ENCODE measurements at regions not wholly inside any gene's neighbourhood (a gene's known extent, or its start where the extent isn't known, plus 50 kb on each side); places are given as distances from the start of the nearest gene placed in this dataset.

DNA sequence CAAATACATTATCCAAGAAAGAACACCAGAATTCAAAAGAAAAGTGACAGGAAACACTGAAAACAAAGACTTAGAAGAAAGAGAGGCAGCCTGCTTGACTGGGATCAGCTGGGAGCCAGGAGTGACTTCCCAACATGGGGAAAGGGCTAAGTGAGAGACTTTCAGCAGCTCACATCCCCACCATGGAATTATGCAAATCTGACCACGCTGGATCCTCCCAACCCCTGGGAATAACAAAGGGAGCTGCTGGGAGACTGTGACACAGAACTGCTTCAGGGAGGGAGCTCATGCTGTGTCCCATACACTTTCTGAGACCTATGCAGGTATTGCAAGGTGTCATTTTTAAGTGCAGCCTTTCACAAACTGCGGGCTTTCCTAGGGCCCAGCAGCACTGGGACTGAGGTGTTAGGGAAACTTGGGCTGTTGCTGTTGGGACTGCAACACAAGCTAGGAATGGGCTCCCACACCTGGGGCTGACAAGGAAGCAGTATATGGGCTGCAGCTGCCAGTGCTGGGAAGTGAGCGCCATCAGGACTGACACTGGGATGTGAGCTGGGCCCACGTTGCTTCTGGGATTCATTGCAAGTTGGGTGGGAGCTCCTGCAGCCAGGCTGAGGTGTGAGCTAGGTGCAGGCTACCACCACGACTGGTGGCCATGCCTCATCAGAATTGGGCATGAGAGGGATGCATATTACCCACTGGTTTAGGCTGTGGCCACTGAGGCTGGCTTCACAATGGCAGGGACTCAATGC lies 139.1 kb downstream of the KDR start:
- TF ChIP-seq, protein P1, sequence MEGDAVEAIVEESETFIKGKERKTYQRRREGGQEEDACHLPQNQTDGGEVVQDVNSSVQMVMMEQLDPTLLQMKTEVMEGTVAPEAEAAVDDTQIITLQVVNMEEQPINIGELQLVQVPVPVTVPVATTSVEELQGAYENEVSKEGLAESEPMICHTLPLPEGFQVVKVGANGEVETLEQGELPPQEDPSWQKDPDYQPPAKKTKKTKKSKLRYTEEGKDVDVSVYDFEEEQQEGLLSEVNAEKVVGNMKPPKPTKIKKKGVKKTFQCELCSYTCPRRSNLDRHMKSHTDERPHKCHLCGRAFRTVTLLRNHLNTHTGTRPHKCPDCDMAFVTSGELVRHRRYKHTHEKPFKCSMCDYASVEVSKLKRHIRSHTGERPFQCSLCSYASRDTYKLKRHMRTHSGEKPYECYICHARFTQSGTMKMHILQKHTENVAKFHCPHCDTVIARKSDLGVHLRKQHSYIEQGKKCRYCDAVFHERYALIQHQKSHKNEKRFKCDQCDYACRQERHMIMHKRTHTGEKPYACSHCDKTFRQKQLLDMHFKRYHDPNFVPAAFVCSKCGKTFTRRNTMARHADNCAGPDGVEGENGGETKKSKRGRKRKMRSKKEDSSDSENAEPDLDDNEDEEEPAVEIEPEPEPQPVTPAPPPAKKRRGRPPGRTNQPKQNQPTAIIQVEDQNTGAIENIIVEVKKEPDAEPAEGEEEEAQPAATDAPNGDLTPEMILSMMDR (tag by site-specific recombination; IDR thresholded peaks at IDR 0.05): no peak
- TF ChIP-seq ZNF174 (tag by site-specific recombination; IDR thresholded peaks at IDR 0.05) (no peak), ZNF776 (tag by site-specific recombination; IDR thresholded peaks at IDR 0.05; ENCODE audit: borderline replicate concordance) (no peak), IKZF3 (tag by site-specific recombination; IDR thresholded peaks at IDR 0.05) (no peak), ZNF837 (tag by site-specific recombination; IDR thresholded peaks at IDR 0.05) (no peak)

Measured in HEK293 (cell line).